ENCODE measurements at regions not wholly inside any gene's neighbourhood (a gene's known extent, or its start where the extent isn't known, plus 50 kb on each side); places are given as distances from the start of the nearest gene placed in this dataset.

DNA sequence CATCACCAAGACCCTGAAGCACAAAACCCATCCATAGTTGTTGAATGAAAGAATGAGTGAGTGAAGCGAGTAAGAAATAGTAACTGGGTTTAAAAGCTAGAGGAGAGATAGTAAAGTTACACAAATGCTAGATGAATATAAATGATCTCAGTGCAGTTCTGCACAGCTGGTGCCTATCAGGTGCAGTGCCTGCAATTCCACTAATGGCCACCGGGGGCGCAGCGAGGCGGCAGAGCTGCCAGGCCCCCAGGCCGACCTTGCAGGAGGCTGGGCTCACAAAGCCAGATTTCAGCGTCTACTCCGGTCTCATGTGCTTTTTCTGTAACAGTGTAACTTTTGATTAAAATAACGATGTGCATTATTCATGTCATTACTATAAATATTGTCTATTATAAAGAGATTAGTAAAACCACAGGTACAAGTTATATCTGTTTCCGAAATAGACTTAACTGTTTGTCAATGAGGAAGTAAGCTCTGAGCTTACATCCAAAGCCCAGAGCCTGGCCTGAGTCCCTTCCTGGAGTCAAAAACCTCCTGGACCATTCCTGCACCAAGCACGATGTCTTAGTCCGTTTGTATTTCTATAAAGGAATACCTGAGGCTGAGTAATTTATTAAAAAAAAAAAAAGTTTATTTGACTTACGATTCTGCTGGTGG is 477.6 kb downstream of the NPHP4 start:
- peak; percentile 24 for DNase-seq

DNA sequence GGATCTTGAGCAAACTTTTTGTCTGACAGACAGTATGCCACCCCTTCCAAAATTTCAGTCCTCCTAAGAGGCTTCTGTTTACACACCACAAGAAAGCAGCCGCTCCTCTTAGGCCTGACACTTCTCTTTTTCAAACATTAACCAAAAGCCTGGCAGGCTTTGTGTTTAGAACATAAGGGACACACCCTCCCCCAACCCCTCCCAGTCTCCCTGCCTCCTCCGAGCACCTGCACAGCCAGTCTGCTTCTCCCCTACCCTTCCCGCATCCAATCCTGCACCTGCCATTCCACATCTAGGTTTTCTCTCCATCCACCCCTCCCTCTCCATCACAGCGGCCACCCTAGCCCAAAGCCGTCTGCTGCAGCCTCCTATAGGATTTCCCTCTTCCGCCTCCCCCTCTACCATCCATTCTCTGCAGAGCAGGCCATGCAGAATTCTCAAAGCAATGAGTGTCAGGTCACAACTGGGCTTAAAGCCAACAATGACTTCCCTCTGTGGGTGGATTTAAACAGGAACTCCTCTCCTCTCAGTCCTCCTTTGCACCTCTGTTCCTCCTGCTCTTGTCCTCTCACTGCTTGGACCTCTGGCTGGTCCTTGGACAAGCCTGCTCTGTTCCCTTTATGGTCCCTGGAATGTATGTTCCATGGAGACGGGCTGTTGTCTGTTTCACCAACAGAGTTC is 478.2 kb downstream of the NPHP4 start:
- DNase-seq, result peak; percentile 46

DNA sequence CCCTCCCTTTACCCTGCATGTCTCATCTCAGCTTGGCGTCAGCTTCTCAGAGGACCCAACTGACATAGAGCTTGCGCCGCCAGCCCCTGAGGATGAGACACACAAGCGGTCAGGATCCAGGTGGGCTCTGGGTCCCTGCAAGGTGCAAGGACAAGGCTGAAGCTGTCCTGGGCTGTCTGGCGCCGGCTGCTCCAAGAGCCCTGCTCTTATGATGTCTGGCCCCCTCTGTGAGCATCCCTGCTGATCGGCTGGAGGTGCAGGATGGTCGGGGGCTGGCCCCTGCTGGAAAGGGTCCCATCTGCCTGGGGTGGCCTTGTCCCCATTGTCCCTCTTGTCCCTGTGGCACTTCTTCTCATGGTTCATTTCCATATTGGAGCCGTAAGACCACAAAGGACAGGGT is 479.0 kb downstream of the NPHP4 start:
- no peak for DNase-seq

DNA sequence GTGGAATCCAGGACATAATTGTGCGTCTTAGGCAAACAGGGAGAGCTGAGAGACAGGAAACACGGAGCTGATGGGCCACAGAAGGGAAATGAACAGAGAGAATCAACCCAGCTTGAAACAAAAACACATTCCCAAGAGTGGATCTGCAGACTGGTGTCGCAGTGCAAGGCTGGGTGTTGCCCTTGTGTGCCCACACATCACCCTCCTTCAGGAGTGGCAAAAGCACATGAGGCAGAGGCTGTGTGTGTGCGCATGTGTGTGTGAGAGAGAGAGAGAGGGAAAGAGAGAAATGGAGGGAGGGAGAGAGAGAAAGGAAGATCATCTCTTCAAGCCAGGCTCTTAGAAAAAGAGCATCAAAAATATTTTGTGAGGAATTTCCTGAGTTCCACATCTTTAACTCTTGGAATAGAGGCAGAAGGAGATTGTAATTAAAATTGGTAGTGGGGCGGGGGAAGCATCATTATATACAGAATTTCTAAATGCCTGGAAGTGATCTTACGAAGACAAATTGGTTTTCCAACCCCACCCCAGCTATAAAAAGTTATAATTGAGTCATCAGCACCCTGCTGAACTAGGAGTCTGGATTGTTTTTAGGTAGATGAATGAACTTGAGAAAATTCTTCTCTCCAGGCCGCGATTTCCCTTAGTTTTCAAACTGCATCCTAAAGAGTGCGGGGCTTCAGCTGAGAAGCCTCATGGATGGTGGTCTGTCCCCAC is 480.7 kb downstream of the NPHP4 start:
- DNase-seq, result no peak

DNA sequence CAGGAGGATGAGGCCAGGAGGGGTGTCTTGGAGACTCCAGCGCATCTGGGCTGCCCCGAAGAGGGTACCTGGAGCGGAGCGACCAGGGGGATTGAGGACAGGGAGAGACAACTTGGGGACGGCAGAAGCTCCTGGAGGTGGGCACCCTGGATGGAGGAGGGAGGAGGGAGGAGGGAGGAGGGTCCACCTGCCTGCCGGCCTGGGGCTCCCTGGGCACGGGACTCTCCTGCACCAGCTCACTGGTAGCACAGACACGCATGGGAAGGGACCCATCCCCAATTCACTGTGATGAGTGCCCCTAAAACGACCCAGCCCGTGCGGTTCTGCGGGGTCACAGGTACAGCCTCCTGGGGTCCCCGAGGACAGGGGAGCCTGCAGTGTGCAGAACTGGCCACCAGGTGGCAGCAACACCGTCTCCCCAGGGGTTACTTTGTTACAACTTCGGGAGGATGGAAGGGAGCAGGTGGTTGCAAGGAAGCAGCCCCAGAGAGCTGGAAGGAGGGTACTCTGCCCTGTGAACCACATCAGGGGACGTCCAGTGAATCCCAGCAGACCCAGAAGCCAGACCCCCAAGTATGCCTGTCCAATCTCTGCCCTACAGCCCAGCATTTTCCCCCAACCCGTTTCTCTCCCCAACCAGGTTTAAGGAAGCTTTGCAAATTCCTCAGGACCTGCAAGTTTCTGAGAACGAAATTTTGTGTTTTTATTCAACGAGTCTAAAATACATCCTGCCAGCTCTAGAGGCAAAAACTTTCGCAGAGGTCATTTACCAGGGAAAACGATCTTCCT is 482.4 kb downstream of the NPHP4 start:
- peak; percentile 12 for DNase-seq

DNA sequence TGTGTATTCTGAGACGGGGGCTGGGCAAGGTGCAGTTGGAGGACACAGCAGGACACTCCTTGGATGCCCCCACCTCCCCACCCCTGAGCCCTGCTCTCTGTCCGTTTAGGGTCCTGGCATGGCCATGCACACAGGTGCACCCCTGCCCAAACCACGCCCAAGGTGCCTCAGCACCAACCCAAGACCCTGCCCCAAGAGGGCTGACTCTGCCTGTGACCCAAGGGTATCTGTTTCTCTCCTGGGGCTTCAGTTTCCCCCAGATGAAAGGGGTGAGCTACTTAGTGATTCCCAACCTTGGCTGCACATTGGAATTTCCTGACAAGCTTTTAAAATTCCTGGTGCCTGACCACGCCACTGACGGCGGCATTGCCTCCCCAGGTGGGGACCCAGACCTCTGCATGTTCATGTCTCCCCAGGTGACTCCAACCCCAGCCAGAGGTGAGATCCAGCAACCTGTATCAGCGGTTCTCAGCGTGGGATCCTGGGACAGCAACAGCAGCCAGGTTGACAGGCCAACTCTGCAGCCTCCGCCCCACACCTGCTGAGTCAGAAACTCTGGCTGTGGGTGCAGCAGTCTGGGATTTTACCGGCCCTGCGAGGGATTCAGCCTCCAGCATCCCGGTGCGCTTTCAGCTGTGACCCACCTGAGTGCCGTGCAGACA is 483.4 kb downstream of the NPHP4 start:
- no peak for DNase-seq

DNA sequence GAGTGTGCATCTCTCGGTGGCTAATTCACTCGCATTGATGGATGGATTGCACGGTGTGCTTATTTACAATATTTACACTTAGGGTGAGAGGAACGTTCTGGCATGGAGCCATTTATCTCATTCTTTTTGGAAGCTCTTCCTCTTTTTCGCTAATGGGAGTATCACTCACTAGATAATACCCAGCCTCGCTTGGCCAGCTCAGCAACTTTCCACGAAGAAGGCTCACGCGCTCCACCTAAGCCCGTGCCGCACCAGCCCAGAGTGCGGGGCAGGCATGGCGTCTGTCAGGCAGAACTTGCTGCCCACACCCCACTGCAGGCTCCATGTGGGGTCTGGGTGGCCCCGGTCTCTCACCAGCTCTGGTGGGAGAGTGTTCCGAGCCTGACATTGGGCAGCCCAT is 484.9 kb downstream of the NPHP4 start:
- peak; percentile 0 for DNase-seq

DNA sequence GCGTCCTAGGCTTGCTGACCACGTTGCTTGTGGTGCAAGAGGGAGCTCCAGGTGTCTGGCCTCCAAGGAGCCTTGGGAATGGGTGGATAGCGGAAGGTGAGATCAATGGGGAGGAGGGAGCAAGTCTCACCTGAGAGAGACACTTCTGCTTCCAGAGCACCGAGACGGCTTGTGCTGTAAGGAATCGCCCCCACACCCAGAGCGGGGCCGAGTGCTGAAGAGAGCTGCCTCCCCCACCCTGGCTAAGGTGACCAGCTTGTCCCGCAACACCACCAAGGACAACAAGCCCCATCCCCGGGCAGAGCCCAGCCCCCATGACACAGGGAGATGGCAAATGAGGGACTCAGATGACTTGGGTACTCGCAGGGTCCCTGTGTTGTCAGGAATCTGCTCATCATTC is 485.6 kb downstream of the NPHP4 start:
- DNase-seq, result no peak

DNA sequence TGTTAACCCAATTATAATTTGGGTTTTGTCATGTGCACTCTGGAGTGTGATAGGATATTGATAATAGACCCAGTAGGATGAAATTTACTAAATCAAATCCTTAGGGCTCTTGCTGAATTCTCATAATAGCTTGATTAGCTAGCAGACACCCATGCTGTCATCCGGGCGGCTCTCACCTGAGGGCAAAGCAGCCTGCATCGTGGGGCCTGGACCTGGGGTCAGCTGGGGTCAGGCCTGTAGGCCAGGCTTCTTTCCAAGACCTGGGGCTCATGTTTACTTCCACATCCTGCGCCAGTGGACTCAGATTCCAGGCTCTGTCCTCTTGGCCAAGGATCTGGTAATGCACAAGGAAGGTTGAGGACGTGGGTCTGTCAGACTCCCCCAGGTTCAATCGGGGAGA is 486.3 kb downstream of the NPHP4 start:
- no peak for DNase-seq

DNA sequence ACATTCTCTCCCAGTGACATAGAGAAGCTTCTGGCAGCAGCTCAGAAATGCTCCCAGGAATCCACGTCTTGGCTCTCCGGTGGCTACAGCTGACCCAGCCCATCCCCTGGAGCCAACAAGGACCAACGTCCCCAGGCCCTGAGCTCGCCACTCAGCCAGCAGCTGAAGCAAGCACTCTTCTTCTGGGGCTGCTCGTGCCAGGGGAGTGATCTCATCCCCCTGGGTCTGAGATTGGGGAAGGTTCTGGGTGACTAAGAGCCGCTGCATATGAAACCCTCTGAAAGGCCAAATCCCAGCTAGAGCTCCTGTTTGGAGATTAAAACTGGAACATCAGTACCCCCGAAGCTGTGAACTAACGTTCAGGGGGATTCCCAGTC is 487.9 kb downstream of the NPHP4 start:
- DNase-seq, result no peak

DNA sequence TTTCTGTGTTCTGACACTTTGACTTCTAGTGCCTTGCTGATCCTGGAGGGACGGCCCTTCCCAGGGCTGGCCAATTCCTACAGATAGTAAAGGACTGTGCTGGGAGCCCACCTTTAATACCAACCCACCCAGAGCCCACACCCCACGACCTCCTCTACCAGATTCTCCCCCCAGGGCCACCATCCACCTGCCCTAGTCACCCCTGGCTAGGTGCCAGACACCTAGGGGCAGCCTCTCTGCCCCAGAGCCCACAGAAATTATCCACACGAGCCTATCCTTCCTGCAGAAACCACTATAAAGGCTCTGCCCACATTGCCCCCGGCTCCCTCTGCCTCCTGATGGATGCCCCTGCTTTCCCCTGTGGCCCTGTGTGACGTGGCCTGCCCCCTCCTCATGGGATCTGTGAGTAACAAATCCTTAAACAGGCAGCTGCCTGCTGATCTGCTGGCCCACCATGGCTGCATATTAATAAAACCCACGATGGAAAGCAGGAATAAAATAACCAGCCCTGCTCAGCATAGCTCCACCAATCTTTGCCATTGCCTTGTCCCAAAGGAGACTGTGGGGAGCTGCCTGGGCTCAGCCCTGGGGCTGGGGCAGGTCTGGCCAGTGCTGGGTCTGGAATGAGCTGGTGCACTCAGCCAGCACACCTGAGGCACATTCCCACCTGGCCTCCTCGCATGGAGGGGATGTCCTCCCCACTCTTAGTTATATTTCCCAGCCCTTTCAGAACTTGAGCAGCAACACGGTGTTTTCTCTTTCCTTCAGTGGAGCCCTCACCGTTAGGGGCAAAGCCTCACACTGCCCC is 488.5 kb downstream of the NPHP4 start:
- DNase-seq, result no peak

DNA sequence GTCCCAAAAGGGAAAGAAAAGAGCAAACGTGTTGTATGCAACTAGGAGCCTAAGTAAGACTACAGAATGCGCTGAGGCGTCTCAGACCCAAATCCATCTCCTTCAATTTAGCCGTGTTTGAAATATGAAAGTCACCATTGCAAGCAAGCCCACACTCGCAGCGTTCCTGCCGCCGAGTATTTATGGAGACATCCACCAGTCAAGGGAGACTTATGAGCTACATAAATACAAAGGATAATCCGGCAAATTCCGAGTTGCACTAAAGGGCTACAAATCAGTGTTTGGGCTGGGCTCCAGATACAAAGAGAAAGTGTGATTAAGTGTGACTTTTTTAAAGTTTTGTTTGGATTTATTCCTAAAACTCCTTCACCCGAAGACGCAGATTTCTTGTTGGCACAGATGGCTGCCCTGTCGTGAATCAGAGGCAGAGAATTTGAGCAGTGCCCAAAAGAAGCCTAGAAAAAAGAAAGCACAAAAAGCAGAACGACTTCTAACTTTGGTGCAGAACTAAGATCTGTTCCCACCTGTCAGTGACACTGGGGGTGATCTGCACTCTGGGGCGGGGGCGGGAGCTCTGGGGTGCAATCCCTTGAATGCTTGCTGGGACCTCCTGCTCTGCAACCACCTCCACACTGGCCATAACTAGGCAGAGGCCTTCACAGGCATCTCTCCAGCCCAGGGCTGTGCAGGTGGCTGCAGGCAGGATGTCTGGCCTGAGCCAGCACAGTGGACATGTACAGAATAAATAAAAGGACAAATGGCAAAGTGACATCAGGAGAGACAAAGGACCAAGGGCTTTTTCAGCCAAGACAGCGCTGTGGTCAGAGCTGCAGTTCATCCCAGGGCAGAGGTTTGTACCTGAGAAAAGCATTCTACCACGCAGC is 489.7 kb downstream of the NPHP4 start:
- no peak for DNase-seq

DNA sequence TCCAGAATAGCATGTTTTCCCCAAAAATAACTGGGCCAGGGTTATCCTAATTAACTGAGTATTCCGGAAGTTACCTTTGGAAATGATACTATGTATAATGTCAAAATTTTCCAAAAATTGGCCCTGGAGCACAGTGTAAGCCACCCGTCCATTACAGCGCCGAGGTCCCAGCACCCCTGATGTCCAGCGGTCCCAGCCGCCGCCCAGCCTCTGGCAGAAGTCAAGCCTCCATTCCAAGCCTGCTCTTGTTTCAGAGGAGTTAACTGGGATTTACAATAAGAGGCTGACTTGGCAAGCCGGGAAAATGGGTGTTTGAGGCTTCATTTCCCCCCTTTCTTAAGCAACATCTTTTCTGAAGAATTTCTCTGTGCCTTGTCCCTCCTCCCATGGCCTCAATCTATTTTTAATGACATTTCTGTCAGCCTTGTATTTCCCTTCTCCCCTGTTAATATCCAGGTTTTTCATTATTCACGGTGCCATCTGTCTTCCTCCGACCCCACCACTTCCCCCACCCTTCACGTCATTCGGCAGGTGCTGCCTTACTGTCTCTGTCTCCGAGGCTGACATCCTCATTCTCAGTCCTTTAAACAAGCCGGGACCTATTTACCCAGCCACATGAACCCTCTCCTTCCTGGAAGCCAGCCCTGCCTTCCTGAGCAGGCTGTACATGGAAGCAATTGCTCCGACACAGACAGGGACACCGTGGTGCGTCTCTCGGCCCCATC is 490.9 kb downstream of the NPHP4 start:
- DNase-seq, result peak; percentile 0

DNA sequence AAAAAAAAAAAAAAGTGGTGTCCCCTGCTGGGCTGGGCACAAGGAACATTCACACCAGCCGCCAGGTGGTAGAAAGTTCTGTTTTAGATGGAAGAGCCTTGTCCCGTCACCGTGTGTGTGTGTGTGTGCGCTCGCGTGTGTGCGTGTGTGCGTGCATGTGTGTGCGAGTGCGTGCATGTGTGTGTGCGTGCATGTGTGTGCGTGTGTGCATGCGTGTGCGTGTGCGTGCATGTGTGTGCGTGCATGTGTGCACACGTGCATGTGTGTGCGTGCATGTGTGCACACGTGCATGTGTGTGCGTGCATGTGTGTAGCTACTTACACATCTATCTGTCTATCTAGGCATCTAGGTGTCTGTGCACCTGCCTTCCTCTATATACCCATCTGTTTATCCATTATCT is 491.7 kb downstream of the NPHP4 start:
- no peak for DNase-seq

DNA sequence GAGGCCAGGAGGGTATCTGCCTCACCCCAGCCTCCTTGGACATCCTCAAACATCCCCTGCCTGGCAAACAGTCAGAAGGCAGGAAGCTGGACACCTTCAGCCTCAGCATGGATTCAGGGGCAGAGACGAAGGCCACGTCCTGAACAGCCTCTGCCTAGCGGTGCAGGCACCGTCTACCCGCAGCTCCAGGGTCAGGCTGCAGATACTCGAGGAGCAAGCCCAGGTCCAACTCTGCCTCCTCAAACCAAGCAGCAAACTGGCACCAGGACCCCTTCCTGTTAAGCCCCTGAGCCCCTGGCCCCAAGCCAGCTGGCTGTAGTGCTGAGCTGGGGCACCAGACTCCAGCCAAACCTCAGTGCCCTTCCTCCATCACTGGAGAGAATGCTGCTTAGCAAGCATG is 494.7 kb downstream of the NPHP4 start:
- no peak for DNase-seq

DNA sequence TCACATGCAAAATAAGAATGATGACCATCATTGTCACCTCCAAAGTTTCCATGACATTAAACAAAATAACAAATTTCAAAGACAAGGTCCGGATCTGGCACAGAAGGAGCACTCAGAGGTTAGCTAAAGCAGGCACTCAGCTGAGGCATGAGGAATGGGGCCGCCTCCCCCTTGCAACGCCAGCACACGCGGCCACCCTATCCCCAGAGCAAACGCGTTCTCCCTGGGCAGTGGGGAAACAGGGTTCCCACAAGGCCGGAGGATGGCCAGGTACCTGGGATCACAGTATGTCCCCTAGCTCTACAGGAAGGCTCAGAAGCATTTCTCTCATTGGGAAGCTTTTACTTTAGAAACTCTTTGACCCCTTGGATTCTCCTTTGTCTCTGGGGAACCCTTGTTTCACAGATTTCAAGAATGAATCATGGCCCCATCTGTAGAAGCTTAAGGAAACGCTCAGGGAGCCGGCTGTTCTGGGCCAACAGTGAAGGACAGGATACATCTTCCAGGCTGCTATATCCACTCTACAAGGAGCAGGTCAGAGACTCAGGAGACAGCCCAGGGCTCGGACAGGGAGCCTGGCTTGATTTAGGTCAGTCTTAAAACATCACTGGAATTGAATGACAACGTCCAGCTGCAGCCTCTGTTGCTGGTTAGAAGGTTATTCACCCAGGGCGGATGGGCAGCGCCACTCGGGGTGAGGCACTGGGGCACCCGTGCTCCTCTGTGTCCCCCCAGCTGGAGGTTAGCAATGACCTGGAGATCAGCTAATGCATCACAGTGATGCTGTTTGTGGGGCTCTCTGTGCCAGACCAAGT is 496.4 kb downstream of the NPHP4 start:
- DNase-seq, result no peak

DNA sequence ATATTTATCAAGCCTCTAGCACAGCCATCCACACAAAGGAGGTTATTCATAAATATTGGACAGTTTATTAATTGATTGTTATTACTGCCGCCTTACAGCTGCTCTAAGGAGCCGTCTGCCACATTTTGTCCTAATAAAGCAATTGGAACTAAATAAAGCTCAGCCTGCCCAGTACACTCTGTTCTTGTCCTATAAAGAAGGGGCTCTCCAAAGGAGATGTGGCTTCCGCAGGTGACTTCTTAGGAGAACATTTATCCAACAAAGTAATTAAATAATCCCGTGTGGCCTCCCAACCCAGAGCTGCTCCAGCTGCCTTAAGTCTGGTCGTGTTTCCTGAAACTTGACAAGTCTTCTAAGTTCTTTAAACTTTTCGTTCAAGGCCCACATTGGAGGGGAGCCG is 497.7 kb downstream of the NPHP4 start:
- DNase-seq, result no peak

DNA sequence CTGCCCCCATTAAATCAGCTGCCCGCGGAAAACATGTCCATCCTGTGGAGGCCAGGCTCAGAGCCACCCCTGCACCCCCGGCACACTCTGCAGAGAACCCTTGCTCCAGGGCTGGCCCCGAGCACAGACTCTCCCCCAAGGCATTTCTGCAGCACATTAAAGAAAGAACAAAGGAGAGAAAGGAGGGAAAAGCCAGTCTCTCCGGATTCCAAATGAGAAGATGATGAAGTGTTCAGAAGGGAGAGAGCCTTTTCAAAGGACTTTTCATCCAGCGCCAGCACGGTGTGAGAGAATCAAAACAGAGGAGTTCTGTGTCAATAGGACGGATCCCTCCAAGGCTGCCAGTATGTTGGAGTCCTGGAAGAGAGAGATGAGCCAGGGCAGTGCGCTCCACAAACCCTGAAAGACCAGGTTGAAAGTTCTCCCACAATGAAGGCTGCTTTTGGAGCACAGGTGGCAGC is 498.3 kb downstream of the NPHP4 start:
- no peak for DNase-seq

DNA sequence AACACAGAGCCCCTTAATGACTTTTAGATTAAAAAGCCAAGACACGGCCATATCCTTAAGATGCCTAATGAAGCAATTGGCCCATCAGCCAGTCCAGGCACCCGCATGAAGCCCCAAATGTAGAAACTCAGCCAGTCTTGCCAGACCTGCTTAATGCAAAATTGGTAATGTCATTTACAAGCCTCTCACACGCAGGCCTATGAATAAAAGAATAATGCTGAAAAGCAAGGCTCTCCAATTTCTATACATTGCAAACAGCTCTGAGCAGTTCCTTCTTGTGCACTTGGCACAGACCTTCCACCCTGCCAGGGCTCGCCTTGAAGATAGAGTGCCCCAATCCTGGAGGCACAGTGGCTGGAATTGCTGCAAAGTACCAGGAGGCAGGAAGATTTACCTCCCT is 498.9 kb downstream of the NPHP4 start:
- DNase-seq, result no peak
